ENCODE measurements at regions not wholly inside any gene's neighbourhood (a gene's known extent, or its start where the extent isn't known, plus 50 kb on each side); places are given as distances from the start of the nearest gene placed in this dataset.

GRCh38 chr5:142461028-142461590, 136.3 kb upstream of the SPRY4 start:
- Histone ChIP-seq H3K9me3 (ENCODE audit: insufficient read depth, low read length) (no peaks in the 10 kb centered on the region), H3K79me2 (ENCODE audit: low read length) (no peaks in the 10 kb centered on the region), H3K27ac (ENCODE audit: low read length) (no peak overlapping the region), H3K4me2 (ENCODE audit: low read length) (no peak overlapping the region), H2AFZ (ENCODE audit: low read depth, low read length) (no peak overlapping the region), H3K36me3 (replicated peaks; ENCODE audit: low read depth, low read length) (no peaks in the 10 kb centered on the region), H3K9ac (ENCODE audit: low read length) (no peak overlapping the region), H3K27me3 (ENCODE audit: low read depth, low read length) (no peaks in the 10 kb centered on the region), H3K4me3 (ENCODE audit: low read length) (no peak overlapping the region), H3K4me1 (ENCODE audit: low read length) (no peaks in the 10 kb centered on the region), H4K20me1 (ENCODE audit: insufficient read depth, low read length) (no peaks in the 10 kb centered on the region)
- TF ChIP-seq, protein P1, sequence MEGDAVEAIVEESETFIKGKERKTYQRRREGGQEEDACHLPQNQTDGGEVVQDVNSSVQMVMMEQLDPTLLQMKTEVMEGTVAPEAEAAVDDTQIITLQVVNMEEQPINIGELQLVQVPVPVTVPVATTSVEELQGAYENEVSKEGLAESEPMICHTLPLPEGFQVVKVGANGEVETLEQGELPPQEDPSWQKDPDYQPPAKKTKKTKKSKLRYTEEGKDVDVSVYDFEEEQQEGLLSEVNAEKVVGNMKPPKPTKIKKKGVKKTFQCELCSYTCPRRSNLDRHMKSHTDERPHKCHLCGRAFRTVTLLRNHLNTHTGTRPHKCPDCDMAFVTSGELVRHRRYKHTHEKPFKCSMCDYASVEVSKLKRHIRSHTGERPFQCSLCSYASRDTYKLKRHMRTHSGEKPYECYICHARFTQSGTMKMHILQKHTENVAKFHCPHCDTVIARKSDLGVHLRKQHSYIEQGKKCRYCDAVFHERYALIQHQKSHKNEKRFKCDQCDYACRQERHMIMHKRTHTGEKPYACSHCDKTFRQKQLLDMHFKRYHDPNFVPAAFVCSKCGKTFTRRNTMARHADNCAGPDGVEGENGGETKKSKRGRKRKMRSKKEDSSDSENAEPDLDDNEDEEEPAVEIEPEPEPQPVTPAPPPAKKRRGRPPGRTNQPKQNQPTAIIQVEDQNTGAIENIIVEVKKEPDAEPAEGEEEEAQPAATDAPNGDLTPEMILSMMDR (IDR thresholded peaks at IDR 0.05; ENCODE audit: low read depth, low read length), result no peak
- no peak for TF ChIP-seq EZH2phosphoT487 (IDR thresholded peaks at IDR 0.05; ENCODE audit: low read depth)

DNA sequence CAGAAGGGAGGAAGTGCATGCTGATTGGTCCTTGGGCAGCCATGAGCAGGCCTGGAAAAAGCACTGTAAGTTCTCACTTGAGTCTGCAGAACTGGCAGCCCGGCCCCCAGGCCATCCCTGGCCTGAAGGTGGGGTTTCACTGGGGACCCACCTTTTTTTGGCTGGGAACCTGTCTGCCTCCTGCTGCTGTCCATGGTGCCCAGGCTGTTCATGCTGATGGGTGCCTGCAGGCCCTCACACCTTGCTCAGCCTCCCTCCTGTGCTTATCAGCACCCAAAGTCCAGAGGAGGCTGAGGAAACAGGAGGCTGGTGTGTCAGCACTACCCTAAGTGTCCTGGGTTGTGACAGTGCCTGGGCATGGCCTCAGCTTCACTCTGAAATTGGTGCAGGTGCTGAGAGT, 134.4 kb upstream of the SPRY4 start:
- no peak overlapping the region for H3K4me3 ChIP-seq (ENCODE audit: low read length)
- H3K4me1 ChIP-seq (ENCODE audit: low read length), result peaks cover 3% of the 10 kb centered on the region; the same call in 1 of the 2 replicates
- TF ChIP-seq, protein P1 (IDR thresholded peaks at IDR 0.05; ENCODE audit: low read depth, low read length), result no peak
- no peak for TF ChIP-seq EZH2phosphoT487 (IDR thresholded peaks at IDR 0.05; ENCODE audit: low read depth)
- H3K4me2 ChIP-seq (ENCODE audit: low read length), result no peak overlapping the region
- H3K9me3 ChIP-seq (ENCODE audit: insufficient read depth, low read length), result no peaks in the 10 kb centered on the region
- no peaks in the 10 kb centered on the region for H3K27me3 ChIP-seq (ENCODE audit: low read depth, low read length)
- no peak overlapping the region for H3K27ac ChIP-seq (ENCODE audit: low read length)
- H4K20me1 ChIP-seq (ENCODE audit: insufficient read depth, low read length), result no peaks in the 10 kb centered on the region
- H3K79me2 ChIP-seq (ENCODE audit: low read length), result no peaks in the 10 kb centered on the region
- H3K36me3 ChIP-seq (replicated peaks; ENCODE audit: low read depth, low read length), result no peaks in the 10 kb centered on the region
- H2AFZ ChIP-seq (ENCODE audit: low read depth, low read length), result no peak overlapping the region
- H3K9ac ChIP-seq (ENCODE audit: low read length), result no peak overlapping the region

GRCh38 chr5:142455856-142456255, 131.0 kb upstream of the SPRY4 start:
- Histone ChIP-seq H3K9me3 (ENCODE audit: insufficient read depth, low read length) (no peaks in the 10 kb centered on the region), H3K79me2 (ENCODE audit: low read length) (no peaks in the 10 kb centered on the region), H4K20me1 (ENCODE audit: insufficient read depth, low read length) (no peaks in the 10 kb centered on the region), H3K4me1 (ENCODE audit: low read length) (peaks cover 3% of the 10 kb centered on the region; the same call in 1 of the 2 replicates), H3K4me2 (ENCODE audit: low read length) (no peak overlapping the region), H3K27me3 (ENCODE audit: low read depth, low read length) (no peaks in the 10 kb centered on the region), H3K27ac (ENCODE audit: low read length) (no peak overlapping the region), H3K9ac (ENCODE audit: low read length) (no peak overlapping the region), H2AFZ (ENCODE audit: low read depth, low read length) (no peak overlapping the region), H3K4me3 (ENCODE audit: low read length) (no peak overlapping the region), H3K36me3 (replicated peaks; ENCODE audit: low read depth, low read length) (no peaks in the 10 kb centered on the region)
- TF ChIP-seq, protein P1 (IDR thresholded peaks at IDR 0.05; ENCODE audit: low read depth, low read length), result no peak
- TF ChIP-seq EZH2phosphoT487 (IDR thresholded peaks at IDR 0.05; ENCODE audit: low read depth), result no peak

DNA sequence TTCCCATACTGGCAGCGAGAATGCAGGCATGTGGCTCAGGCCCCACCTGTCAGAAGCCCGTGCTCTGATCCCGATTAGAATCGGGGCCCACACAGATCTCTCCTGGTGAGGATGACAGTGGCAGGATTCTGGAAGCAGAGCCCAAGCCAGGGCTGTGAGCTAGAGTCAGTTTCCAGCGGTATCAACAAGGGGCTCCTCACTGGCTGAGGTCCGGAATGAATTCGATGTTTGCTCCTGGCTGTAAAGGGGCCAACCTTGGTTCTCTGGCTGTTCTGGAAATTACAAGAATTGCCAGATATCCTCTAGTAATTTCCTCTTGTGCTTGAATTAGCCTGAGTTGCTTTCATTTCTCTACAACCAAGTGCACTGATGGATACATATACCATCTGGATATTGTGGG, 129.1 kb upstream of the SPRY4 start:
- peaks cover 3% of the 10 kb centered on the region; the same call in 1 of the 2 replicates for H3K4me1 ChIP-seq (ENCODE audit: low read length)
- no peaks in the 10 kb centered on the region for H3K79me2 ChIP-seq (ENCODE audit: low read length)
- H3K4me3 ChIP-seq (ENCODE audit: low read length), result no peak overlapping the region
- no peak overlapping the region for H3K27ac ChIP-seq (ENCODE audit: low read length)
- TF ChIP-seq EZH2phosphoT487 (IDR thresholded peaks at IDR 0.05; ENCODE audit: low read depth), result no peak
- TF ChIP-seq, protein P1 (IDR thresholded peaks at IDR 0.05; ENCODE audit: low read depth, low read length), result no peak
- H2AFZ ChIP-seq (ENCODE audit: low read depth, low read length), result no peak overlapping the region
- H3K27me3 ChIP-seq (ENCODE audit: low read depth, low read length), result no peaks in the 10 kb centered on the region
- H3K9me3 ChIP-seq (ENCODE audit: insufficient read depth, low read length), result no peaks in the 10 kb centered on the region
- H3K9ac ChIP-seq (ENCODE audit: low read length), result no peak overlapping the region
- H3K36me3 ChIP-seq (replicated peaks; ENCODE audit: low read depth, low read length), result no peaks in the 10 kb centered on the region
- no peak overlapping the region for H3K4me2 ChIP-seq (ENCODE audit: low read length)
- H4K20me1 ChIP-seq (ENCODE audit: insufficient read depth, low read length), result no peaks in the 10 kb centered on the region
